SK-N-SH (cell line): ENCODE measurements at regions not wholly inside any gene's neighbourhood (a gene's known extent, or its start where the extent isn't known, plus 50 kb on each side); places are given as distances from the start of the nearest gene placed in this dataset.

Source experiments
- CTCF ChIP-seq: fragments of 200-600 bp; sonication (generic); IDR thresholded peaks from 2 replicates; pipeline ENCODE4 v1.6.1; 2017; ENCODE audit warnings: antibody characterized with exemption, mild to moderate bottlenecking, moderate library complexity
- FOXJ3 ChIP-seq: sonication (generic); formaldehyde crosslinking; IDR thresholded peaks from 2 replicates; pipeline ENCODE4 v1.5.1; 2020; ENCODE audit warnings: mild to moderate bottlenecking, missing genetic modification reagents
- POLR2AphosphoS5 ChIP-seq: IDR thresholded peaks from 2 replicates; pipeline ENCODE4 v1.6.1; 2012; ENCODE audit warnings: low read depth, low read length
- RAD21 ChIP-seq: IDR thresholded peaks from 2 replicates; pipeline ENCODE4 v1.6.1; 2012; ENCODE audit warnings: mild to moderate bottlenecking, low read length
- REST ChIP-seq: IDR thresholded peaks from 2 replicates; pipeline ENCODE4 v1.6.1; 2012; ENCODE audit warnings: mild to moderate bottlenecking, low read depth, low read length, moderate library complexity

DNA sequence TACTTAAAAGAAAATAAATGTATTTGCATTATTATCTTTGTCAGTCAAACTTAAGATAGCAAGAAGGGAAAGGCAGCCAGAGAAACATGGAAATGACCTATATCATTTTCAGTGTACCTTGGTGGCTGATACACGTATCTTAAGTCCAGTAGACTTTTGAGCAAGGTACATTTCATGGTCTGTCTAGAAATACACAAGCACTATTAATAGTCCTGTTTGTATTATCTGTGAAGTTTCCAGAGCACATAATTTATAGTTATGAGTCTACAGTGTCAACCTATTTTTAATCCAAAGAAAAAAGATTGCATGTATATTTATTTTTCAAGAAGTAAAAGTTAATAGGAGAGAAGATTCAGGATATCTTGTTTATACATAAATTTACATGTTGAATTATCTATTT lies 95.7 kb downstream of the IZUMO3 start:
- TF ChIP-seq CTCF (no peak), POLR2AphosphoS5 (no peak), FOXJ3 (CRISPR knock-in tag) (no peak), REST (no peak), RAD21 (no peak)
